Thoracic aorta (tissue), 2 donors: ENCODE measurements at regions not wholly inside any gene's neighbourhood (a gene's known extent, or its start where the extent isn't known, plus 50 kb on each side); places are given as distances from the start of the nearest gene placed in this dataset.

Source experiments
- ATAC-seq: fragments of 150-250 bp; one replicate; pipeline ENCODE4 v1.8.0; 2017; ENCODE audit warnings: low read depth; ENCODE audit not compliant: insufficient number of reproducible peaks, low FRiP score
- DNase-seq: peaks from one replicate; pipeline ENCODE4 v3.0.0-alpha.2; 2020; ENCODE audit warnings: low spot score
- H3K27ac ChIP-seq, 2 donors: fragments of 200-600 bp; sonication (generic); 1 replicate in 1 of 2; 2 replicates in 1 of 2; pipeline ENCODE4 v1.5.1; 2016; ENCODE audit warnings: mild to moderate bottlenecking in 2 of 2, moderate library complexity in 2 of 2
- H3K27me3 ChIP-seq: fragments of 200-600 bp; sonication (generic); replicated peaks from 2 replicates; pipeline ENCODE4 v1.6.0; 2016; ENCODE audit warnings: mild to moderate bottlenecking; ENCODE audit not compliant: insufficient read depth
- H3K36me3 ChIP-seq: fragments of 200-600 bp; sonication (generic); one replicate; pipeline ENCODE4 v1.5.1; 2016
- H3K4me1 ChIP-seq, 2 donors: fragments of 200-600 bp; sonication (generic); 1 replicate in 1 of 2; 2 replicates in 1 of 2; pipeline versions ENCODE4 v1.5.1 to v1.6.0; 2016; ENCODE audit warnings: low read depth in 2 of 2, mild to moderate bottlenecking in 1 of 2; ENCODE audit not compliant: control insufficient read depth in 1 of 2
- H3K4me3 ChIP-seq: fragments of 200-600 bp; sonication (generic); 2 replicates; pipeline ENCODE4 v1.5.1; 2016; ENCODE audit warnings: mild to moderate bottlenecking
- H3K9me3 ChIP-seq: fragments of 200-600 bp; sonication (generic); 2 replicates; pipeline ENCODE4 v1.5.1; 2016
- CTCF ChIP-seq: fragments of 200-600 bp; sonication (generic); IDR thresholded peaks from one replicate; pipeline ENCODE4 v1.5.1; 2019; ENCODE audit warnings: antibody characterized with exemption

- DNase-seq, result no peak
- no peaks in the 10 kb centered on the region for H3K4me1 ChIP-seq
- no peak for TF ChIP-seq CTCF
- no peaks in the 10 kb centered on the region for H3K27me3 ChIP-seq
- H3K9me3 ChIP-seq, result peaks cover 4% of the 10 kb centered on the region
- no peak overlapping the region for H3K27ac ChIP-seq
- no peak for ATAC-seq
- H3K36me3 ChIP-seq, result no peaks in the 10 kb centered on the region
- H3K4me3 ChIP-seq, result no peak overlapping the region
Observed at GRCh38 chr13:61149331-61149730, 266.3 kb downstream of the PCDH20 start.

- DNase-seq (no peak), ATAC-seq (no peak)
- TF ChIP-seq CTCF, result no peak
- no peaks in the 10 kb centered on the region for H3K4me1 ChIP-seq
- H3K27me3 ChIP-seq, result no peaks in the 10 kb centered on the region
- no peak overlapping the region for H3K27ac ChIP-seq
- no peaks in the 10 kb centered on the region for H3K36me3 ChIP-seq
- H3K9me3 ChIP-seq, result peaks cover 4% of the 10 kb centered on the region
- no peak overlapping the region for H3K4me3 ChIP-seq
Observed at GRCh38 chr13:61148691-61149315, 266.8 kb downstream of the PCDH20 start.

GRCh38 chr13:61148211-61148610 is 267.4 kb downstream of the PCDH20 start:
- ATAC-seq (no peak), DNase-seq (no peak)
- no peak overlapping the region for H3K27ac ChIP-seq
- no peak for TF ChIP-seq CTCF
- H3K4me1 ChIP-seq, result no peaks in the 10 kb centered on the region
- H3K9me3 ChIP-seq, result peaks cover 4% of the 10 kb centered on the region
- no peaks in the 10 kb centered on the region for H3K36me3 ChIP-seq
- H3K27me3 ChIP-seq, result no peaks in the 10 kb centered on the region
- no peak overlapping the region for H3K4me3 ChIP-seq

- TF ChIP-seq CTCF, result no peak
- Histone ChIP-seq H3K9me3 (peaks cover 4% of the 10 kb centered on the region), H3K4me1 (no peaks in the 10 kb centered on the region), H3K4me3 (no peak overlapping the region), H3K27me3 (no peaks in the 10 kb centered on the region), H3K36me3 (no peaks in the 10 kb centered on the region), H3K27ac (no peak overlapping the region)
- no peak for DNase-seq
- ATAC-seq, result no peak
Observed at GRCh38 chr13:61146571-61146970, 269.1 kb downstream of the PCDH20 start.

GRCh38 chr13:61146158-61146557 is 269.5 kb downstream of the PCDH20 start:
- peaks cover 4% of the 10 kb centered on the region for H3K9me3 ChIP-seq
- no peaks in the 10 kb centered on the region for H3K27me3 ChIP-seq
- no peaks in the 10 kb centered on the region for H3K36me3 ChIP-seq
- TF ChIP-seq CTCF, result no peak
- ATAC-seq (no peak), DNase-seq (no peak)
- no peaks in the 10 kb centered on the region for H3K4me1 ChIP-seq
- H3K4me3 ChIP-seq, result no peak overlapping the region
- H3K27ac ChIP-seq, result no peak overlapping the region
